Cerebellar cortex (tissue), 1 donor: ENCODE measurements at regions not wholly inside any gene's neighbourhood (a gene's known extent, or its start where the extent isn't known, plus 50 kb on each side); places are given as distances from the start of the nearest gene placed in this dataset.
A peak's percentile ranks its signal among the peaks of the same experiment; 100 is the strongest.

Source experiments
- DNase-seq: peaks from one replicate; pipeline ENCODE4 v3.0.0-alpha.2; 2015; ENCODE audit warnings: low spot score

DNA sequence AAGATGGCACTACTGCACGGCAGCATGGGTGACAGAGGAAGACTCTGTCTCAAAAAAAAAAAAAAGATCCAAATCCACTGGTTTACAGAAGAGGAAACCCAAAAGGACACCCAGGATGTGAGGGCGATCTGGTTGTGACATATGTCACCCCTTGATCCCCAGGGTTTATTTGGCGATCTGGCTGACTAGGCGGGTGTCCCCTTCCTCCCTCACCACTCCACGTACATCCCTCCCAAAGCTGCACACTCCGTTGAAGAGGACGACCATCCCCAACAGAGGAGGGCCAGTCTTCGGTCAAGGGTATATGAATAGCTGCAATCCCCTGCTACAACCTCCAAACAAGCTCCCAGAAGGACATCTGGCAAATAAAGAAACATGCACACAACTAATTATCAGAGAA, 111.6 kb downstream of the HTR5A start:
- DNase-seq, result no peak

DNA sequence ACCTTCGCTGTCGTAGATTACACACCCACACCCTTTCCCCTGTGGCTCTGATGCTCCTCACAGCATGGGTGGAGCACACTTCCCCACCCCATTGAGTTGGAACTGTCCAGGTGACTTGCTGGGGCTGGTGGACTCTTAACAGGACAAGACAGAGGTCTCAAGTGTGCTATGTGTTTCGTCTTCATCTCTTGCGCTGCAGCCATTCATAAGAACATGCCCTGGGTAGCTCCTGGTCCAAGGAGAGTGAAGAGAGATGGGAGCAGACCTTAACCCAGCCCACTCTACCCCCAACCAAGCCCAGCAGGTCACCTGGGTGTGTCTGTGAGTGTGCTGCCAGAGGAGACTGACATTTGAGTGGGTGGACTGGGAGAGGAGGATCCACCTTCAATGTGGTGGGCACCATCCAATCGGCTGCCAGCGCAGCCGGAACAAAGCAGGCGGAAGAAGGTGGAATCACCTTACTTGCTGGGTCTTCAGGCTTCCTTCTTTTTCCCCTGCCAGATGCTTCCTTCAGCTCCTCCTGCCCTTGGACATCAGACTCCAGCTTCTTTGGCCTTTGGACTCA, 112.4 kb downstream of the HTR5A start:
- DNase-seq, result no peak

DNA sequence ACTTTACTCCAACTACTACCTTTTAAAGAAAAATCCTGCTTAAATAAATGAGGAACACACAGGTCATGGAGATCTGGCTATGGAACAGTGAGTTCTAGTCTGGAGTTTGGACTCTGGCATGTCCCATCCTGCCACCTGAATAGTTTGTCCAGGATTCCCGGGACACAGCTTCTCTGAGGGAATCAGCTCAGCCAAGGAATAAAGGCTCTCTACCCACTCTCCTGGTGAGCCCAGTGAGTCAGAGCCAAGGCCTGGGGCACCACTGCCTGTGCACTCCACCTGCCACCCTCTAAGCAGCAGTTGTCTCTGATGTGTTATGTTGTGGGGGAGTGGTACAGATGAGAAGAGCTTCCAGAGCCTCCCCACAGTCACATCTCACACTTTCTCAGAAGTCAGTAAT, 113.5 kb downstream of the HTR5A start:
- DNase-seq, result no peak

DNA sequence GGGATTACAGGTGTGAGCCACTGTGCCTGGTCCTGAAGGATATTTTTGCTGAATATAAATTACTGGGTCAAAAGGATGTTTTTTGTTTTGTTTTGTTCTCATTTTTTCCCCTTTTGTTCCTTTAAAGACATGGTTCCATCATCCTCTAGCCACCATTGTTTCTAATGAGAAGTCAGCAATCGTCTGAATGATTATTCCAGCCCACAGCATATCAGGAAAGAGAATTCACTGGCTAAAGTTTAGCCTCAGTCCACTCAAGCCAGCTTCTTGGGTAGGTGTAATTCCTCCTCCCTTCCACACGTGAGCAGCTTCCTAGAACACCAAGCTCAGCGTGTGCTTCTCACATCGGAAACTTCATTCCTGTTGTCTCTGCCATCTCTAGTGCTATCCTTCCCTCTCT, 112.8 kb upstream of the INSIG1 start:
- DNase-seq, result no peak

DNA sequence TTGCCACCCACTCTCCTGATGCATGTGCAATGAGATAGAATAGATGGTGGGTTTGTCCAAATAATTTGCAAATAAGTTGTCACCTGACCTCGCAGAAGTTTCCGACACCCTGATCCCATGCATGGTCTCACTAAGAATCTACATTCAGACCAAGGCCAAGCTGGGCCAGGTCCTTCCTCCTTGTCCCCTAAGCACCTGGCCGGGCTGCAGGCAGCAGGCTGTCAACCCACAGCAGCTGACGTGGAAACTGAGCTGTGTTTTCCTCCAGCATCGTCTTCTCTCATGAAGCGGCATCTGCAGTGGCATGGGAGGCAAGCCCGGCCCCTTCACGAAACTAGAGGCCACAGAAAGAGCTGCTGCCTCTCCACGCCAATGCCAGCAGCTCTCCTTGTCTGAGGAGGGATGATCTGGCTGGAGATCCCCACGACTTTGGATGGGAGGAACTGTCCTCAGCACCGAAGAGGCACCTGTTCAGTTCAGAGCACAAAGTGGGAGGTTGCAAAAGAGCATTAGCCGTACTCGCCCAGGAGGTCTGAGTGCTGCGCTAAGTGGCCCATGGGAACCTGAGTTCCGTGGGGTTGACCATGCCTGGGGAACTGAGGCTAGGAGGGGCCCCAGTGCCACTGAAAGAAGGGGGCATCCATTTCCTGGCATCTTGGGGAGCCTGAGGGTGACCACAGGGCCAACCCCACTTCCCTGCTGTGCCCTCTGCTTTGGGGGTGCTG, 110.5 kb upstream of the INSIG1 start:
- DNase-seq, result no peak

DNA sequence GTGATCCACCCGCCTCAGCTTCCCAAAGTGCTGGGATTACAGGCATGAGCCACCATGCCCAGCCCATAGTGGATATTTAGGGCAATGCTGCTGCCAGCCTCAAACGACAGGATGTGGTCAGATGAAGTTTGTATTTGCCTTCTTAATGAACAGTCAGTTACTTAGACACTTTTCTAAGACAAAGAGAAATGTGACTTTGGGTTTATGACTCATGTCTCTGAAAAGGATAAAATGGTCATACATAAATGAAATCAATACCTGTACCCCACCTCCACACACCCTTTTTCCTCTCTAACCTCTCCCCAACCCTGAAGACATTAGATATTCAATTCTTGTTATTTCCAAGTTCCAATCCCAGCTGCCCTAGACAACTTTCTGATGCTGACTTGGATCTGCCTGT, 109.3 kb upstream of the INSIG1 start:
- DNase-seq, result no peak

DNA sequence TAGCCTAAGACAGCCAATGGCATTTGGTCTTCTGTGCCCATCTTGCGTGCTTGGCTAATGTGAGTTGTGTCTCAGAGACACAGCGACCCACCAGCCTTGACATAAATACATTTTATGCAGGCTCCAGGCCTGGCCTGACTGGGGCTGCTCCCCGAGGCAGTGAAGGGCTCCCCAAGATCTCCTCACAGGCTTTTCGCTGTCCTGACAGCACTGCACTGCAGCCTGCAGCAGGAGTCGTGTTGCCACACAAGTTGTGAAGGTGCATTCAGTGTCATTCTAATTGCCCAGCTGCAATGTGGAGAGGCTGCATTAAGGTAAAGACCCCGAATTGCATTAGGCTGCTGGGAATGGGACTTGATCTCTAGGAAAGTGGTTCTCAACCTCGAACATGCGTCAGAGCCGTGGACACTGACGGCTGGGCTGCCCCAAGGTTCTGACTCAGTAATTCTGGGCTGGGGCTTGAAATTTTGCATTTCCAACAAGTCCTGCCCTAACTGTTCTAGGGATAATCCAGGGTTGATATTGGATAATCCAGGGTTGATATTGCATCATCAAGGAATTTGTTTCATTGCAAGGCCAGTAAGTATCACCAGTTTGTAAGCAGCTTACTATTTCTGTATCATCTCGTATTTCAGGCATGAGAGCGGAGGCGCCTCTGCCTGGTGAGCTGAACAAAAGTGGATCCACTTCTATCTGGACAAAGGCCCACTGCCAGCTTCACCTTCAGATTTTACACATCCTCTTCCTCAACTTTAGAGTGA, 108.7 kb upstream of the INSIG1 start:
- DNase-seq, result no peak

DNA sequence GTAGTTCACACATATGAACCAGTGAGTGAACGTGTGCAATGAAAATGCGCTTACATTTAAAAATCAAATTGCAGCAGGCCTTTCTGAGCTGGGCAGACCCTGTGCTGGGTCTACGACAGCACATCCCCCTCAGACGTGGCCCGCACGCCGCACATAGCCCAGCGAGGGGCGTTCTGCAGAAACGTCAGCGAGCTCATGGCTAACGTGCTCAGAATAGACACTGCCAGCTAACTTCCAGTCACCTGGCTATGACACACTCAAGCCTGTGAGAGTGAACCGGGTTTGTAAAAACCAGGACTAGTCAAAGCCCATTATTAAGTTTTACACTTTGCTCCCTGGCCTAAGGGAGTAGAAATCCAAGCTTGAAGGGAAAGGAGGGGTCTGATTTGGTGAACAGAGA, 108.1 kb upstream of the INSIG1 start:
- DNase-seq, result no peak

DNA sequence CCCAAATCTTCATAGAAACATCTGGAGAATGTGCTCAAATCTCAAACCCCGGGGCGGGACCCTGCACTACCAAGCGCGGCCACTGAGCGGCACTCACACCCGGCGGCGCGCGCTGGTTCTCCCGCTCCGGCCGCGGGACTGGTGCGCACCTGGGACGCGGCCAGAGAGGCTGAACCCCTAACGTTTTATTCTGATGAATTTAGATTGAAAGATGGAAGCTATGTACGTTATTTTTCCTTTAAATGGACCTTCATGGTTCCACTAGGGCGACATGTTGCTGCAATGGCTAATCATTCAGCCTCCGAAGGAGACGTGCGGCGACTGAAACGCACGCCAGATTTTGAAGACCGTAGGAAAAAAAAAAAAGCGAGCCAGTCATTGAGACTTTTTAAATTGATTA, 107.0 kb upstream of the INSIG1 start:
- peak; percentile 38 for DNase-seq

DNA sequence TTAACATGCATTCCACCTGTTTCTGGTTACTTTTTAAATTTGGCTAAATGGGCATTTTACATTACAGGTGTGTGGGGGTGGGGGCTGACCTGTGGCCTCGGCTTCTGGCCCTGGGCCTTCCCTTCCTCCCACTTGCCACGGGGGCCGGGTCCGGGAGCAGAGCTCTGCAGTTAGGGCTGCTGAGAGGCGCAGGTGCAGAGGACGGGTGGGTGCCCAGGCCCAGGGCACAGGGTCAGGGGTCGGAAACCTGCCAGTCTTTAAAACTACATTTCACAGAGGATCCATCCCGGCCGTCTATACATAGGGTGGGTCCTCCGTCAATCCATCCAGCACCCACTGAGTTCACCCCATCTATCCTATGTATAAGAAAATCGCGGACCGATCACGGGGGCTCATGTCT, 106.5 kb upstream of the INSIG1 start:
- no peak for DNase-seq

DNA sequence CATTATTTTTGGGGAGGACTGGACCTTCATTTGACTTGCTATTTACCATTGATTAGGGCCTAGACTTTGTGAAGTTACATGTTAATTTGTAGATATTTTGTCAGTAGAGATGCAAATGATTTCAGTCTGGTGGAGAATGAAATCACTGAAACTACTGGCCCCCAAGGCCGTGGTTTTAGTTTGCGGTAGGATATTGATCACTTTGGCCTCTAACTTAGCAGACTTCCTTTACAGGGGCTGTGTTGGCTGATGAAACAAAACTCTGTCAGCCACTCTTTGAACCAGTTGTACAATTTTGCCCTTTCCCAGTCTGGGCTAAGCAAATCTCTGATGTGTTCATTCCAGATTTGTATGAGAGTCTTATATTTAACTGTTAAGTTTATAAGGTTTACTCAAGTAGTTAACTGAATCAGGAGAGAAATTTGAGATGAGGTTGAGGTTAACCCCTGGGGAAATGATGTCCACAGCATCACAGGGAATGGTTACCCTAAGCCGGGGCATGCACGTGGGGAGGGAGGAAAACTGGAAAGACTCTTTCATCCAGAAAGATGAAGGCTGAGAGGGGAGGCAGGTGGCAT, 105.7 kb upstream of the INSIG1 start:
- DNase-seq, result no peak

DNA sequence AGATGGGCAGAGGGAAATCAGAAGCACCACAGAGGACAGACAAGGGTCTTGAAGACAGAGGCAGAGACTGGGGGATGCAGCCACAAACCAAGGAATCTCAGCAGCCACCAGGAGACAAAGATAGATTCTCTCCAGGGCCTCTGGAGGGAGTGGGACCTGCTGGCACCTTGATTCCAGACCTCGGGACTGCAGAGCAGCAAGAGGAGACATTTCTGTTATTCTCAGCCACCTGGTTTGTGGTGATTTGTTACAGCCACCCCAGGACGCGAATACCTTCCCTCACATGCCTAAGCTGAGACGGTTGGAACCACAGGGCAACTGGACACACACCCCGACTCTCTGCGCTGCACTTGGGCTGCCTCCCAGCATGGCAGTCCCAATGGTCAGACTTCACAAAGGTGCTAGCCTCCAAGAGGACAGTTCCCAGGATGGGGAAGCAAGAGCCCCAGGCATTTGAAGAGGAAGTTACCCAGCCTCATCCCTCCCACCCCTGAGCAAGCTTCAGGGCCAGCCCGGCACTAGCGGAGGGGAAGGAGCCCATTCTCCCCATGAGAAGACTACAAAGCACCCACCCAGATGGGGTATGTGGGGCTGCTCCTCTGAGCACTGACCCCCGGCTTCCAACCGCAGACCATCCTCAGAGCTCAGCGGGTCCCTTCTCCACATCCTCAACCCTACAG, 104.6 kb upstream of the INSIG1 start:
- DNase-seq, result no peak

DNA sequence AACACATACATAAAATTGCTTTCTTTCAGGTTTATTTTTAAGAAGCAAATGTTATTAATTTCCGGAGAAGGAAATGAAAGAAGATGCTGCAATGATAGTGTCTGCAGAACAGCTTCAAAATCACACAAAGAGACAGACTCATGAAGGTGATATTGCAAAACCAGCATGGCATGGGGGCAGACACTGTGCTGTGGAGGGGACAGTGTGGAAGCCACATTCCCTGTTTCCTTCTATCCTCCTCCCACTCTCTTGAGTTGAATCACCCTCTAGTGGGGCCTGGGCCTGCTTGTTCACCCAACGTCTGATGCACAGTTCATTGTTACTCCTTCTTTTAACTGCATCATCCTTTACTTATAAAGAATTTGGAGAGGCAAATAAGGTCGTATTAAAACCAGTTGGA, 104.0 kb upstream of the INSIG1 start:
- DNase-seq, result no peak

DNA sequence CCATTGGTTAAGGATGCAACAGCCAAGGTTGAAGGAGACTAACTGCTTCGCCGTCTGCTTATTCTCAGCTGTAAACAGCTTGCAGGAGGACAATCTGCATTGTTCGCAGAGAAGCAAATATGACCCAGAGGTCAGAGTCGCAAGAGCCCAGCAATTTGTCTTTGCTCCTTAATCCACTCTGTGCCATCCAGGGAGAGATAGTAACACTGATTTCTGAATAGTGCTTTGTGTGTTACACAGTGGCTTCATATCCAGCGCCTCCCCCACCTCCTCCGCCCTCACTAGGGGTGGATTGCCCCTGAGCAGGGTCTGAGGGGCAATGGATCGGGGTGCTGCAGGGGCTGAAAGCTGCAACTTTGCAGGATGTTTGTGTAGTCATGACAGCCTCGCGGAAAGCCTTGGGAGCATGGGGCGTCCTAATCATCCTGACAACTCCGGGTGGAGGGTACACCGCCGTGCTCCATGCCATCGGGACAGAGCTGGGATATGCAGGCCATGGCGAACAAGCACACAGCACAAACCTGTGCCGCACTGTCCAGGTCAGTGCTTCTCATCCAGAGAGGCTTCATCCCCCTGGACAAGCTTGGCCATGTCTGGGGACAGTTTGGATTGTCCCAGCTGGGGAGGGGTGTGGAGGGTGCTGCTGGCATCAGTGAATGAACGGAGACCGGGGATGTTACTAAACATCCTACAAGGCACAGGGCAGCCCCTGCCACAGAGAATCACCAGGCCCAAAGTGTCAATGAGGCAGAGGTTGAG, 103.1 kb upstream of the INSIG1 start:
- DNase-seq, result no peak

DNA sequence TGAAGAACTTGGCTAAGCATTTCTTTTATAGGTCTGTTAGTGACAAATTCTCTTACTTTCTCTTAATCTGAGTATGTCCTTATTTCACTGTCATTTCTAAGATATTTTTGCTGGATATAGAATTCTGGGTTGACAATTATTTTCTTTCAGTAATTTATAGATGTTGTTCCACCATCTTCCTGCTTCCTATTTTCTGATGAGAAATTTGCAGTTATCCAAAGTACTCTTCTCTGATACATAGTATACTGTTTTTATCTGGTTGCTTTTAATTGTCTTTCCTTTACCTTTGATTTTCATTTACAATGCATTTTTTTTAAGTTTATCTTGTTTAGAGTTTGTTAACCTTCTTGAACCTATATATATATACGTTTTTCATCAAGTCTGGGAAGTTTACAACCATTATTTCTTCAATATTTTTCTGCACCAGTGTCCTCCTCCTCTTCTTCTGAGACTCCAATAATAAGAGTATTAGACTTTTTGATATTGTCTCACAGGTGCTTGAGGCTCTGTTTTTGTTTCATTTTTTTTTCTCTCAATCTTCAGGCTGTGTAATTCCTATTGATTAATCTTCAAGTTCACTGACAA, 101.6 kb upstream of the INSIG1 start:
- DNase-seq, result no peak

DNA sequence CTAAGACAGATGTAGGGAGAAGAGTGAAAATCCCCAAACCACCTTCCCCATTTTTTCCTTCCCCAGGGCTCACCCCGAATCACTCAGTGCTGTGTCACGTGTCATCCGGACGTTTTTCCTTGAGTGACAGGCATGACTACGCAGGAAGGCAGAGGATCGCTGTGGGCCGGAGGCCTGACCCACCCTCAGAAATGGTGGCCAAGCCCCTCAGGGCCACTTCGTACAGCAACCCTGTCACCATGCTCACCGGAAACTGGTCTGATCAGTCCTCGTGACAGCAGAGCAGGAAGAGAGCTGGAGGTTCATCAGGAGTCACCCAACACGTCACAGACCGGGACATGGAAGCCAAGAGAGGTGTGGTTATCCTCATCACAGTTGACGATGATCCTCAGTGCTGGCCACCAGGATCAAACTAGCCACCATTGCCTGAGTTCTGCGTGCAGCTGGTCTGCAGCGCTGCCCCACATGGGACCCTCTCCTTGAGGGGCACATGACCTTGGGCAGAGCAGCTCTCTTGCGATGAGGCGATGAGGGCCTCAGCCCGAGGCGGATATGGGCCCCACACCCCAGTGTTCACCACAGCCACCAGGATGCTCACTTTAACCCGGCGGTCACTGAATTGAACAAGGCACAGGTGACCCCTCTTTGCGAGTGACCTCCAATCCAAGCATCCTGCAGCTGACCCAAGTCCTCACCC, 99.3 kb upstream of the INSIG1 start:
- no peak for DNase-seq

DNA sequence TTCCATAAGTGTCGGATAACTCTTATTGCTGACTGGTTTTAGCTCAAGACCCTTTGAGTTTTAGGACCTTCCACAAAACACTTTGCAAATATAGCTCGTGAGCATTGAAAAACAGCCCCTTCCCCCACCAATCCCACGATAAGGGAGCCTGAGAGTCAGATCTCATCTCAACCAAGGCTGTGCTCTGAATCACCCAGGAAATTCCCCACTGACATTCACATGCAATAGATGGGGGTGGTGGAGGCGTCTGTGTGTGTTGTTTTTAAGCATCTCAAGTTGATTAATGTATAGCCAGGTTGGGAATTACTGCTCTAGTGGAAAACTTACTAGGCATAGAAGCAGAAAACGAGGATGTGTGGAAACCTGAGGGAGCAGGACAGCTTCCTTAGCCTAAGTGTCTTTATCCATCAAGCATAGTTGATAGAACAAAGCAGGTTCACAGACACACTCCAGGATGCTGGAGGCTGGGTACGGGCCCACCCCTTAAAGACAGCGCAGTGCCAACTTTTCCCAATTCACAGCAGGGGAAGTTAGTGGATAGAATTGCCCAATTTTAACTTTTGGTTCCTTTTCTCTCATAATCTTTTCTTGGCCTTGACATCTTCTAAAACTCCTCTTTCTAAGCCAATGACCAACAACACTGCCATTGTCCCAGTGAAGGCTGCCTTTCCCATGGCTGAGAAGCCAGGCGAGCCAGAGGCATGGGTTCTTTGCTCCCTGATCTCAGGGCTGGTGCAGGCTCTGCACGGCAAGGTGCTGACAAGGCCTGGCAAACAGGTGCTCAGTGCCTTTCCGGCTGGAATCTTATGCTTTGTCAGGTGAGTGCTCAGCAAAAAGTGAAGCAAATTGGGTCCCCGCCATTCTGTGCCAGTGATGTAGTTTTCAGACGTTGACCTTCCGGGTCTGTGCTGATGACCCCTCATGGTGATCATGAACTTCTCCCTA, 98.5 kb upstream of the INSIG1 start:
- no peak for DNase-seq

DNA sequence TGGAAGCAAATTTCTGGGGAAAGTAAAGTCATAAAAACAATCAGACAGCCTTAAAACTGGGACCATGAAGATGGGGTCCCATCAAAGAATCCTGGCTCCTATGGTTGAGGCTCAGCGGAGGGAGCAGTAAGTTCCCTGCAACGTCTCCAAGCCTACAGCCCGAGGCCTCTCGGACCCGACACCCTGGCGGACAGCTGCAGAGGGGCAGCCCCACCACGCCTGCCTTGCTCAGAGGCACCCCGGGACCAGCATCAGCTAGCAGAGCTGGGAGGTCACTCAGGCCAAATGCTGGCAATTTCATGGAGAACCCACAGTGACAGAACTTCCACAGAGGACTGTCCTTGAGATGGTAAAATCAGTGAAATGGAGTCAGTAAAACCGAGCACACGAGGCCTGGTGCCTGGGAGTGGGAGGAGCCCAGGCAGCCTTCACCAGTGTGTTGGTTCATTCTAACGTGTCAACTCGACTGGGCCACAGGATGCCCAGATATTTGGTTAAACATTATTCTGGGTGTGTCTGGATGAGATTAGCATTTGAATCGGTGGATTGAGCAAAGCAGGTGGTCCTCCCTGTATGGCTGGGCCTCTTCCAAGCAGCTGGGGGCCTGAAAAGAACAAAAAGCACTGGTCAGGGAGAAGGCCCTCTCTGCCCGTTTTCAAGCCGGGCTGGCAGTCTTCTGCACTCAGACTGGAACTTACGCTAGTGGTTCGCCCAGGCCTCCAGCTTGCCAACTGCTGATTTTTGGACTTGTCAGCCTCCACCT, 96.2 kb upstream of the INSIG1 start:
- no peak for DNase-seq
